Hindlimb muscle (tissue), 1 donor: ENCODE measurements at regions not wholly inside any gene's neighbourhood (a gene's known extent, or its start where the extent isn't known, plus 50 kb on each side); places are given as distances from the start of the nearest gene placed in this dataset.

Experiments
- DNase-seq: peaks from one replicate; pipeline ENCODE4 v3.0.0-alpha.2; 2013

- no peak for DNase-seq
Observed at GRCh38 chr22:48677168-48677520, 1150.5 kb downstream of the BRD1 start.

- no peak for DNase-seq
Observed at GRCh38 chr22:48676266-48677167, 1151.2 kb downstream of the BRD1 start.

- DNase-seq: no peak
Observed at GRCh38 chr22:48675830-48676145, 1151.9 kb downstream of the BRD1 start.

- DNase-seq: no peak
Observed at GRCh38 chr22:48675141-48675829, 1152.4 kb downstream of the BRD1 start.

- DNase-seq: no peak
Observed at GRCh38 chr22:48673806-48674500, 1153.7 kb downstream of the BRD1 start.

GRCh38 chr22:48672387-48672786, 1155.3 kb downstream of the BRD1 start:
- DNase-seq: no peak

- DNase-seq: no peak
Observed at GRCh38 chr22:48670731-48671130, 1156.9 kb downstream of the BRD1 start.

- DNase-seq: no peak
Observed at GRCh38 chr22:48669986-48670716, 1157.5 kb downstream of the BRD1 start.

GRCh38 chr22:48669226-48669625, 1158.4 kb downstream of the BRD1 start:
- no peak for DNase-seq

GRCh38 chr22:48667289-48667688, 1160.4 kb downstream of the BRD1 start:
- no peak for DNase-seq

GRCh38 chr22:48666620-48667019, 1161.1 kb downstream of the BRD1 start:
- DNase-seq: no peak

- DNase-seq: no peak
Observed at GRCh38 chr22:48665311-48665995, 1162.2 kb downstream of the BRD1 start.

- no peak for DNase-seq
Observed at GRCh38 chr22:48664586-48664985, 1163.1 kb downstream of the BRD1 start.

GRCh38 chr22:48663297-48663696, 1164.4 kb downstream of the BRD1 start:
- DNase-seq: no peak

GRCh38 chr22:48662476-48663135, 1165.1 kb downstream of the BRD1 start:
- DNase-seq: no peak

GRCh38 chr22:48661984-48662383, 1165.7 kb downstream of the BRD1 start:
- no peak for DNase-seq

GRCh38 chr22:48660790-48661740, 1166.6 kb downstream of the BRD1 start:
- peak; percentile 38 for DNase-seq

GRCh38 chr22:48660104-48660789, 1167.4 kb downstream of the BRD1 start:
- DNase-seq: no peak

- no peak for DNase-seq
Observed at GRCh38 chr22:48659404-48659996, 1168.2 kb downstream of the BRD1 start.
